Iris pigment epithelial cell (primary cell): ENCODE measurements at regions not wholly inside any gene's neighbourhood (a gene's known extent, or its start where the extent isn't known, plus 50 kb on each side); places are given as distances from the start of the nearest gene placed in this dataset.
A peak's percentile ranks its signal among the peaks of the same experiment; 100 is the strongest.

Experiments used
- DNase-seq: peaks from one replicate; pipeline ENCODE4 v3.0.0-alpha.2; 2011; ENCODE audit warnings: low read depth

- no peak for DNase-seq
These were observed 497.2 kb upstream of the ZEB2 start for GRCh38 chr2:145017149-145017548.

GRCh38 chr2:145016711-145017110 is 496.8 kb upstream of the ZEB2 start:
- DNase-seq, result no peak

- no peak for DNase-seq
These were observed 495.6 kb upstream of the ZEB2 start for GRCh38 chr2:145015561-145015960.

GRCh38 chr2:145012806-145013205 is 492.9 kb upstream of the ZEB2 start:
- no peak for DNase-seq

- peak; percentile 37 for DNase-seq
These were observed 492.3 kb upstream of the ZEB2 start for GRCh38 chr2:145012214-145012670.

- DNase-seq, result no peak
These were observed 490.7 kb upstream of the ZEB2 start for GRCh38 chr2:145010635-145011034.

GRCh38 chr2:145007960-145008263 is 488.0 kb upstream of the ZEB2 start:
- DNase-seq, result no peak

- peak; percentile 89 for DNase-seq
These were observed 487.4 kb upstream of the ZEB2 start for GRCh38 chr2:145007093-145007959.

- no peak for DNase-seq
These were observed 482.7 kb upstream of the ZEB2 start for GRCh38 chr2:145002624-145003023.

GRCh38 chr2:145000376-145000775 is 480.5 kb upstream of the ZEB2 start:
- no peak for DNase-seq

GRCh38 chr2:144999936-145000335 is 480.0 kb upstream of the ZEB2 start:
- DNase-seq, result no peak

- peak; percentile 59 for DNase-seq
These were observed 479.4 kb upstream of the ZEB2 start for GRCh38 chr2:144999071-144999875.

GRCh38 chr2:144998435-144998834 is 478.5 kb upstream of the ZEB2 start:
- no peak for DNase-seq

GRCh38 chr2:144996225-144996795 is 476.4 kb upstream of the ZEB2 start:
- peak; percentile 62 for DNase-seq

GRCh38 chr2:144995482-144995881 is 475.6 kb upstream of the ZEB2 start:
- DNase-seq, result peak; percentile 48

- no peak for DNase-seq
These were observed 470.7 kb upstream of the ZEB2 start for GRCh38 chr2:144990661-144991060.

GRCh38 chr2:144989579-144990270 is 469.8 kb upstream of the ZEB2 start:
- no peak for DNase-seq

- no peak for DNase-seq
These were observed 468.7 kb upstream of the ZEB2 start for GRCh38 chr2:144988591-144988990.

GRCh38 chr2:144986691-144987090 is 466.8 kb upstream of the ZEB2 start:
- no peak for DNase-seq

- DNase-seq, result no peak
These were observed 464.1 kb upstream of the ZEB2 start for GRCh38 chr2:144984038-144984437.

GRCh38 chr2:144983107-144983506 is 463.2 kb upstream of the ZEB2 start:
- peak; percentile 6 for DNase-seq

- DNase-seq, result no peak
These were observed 462.6 kb upstream of the ZEB2 start for GRCh38 chr2:144982481-144982880.
